ENCODE measurements at regions not wholly inside any gene's neighbourhood (a gene's known extent, or its start where the extent isn't known, plus 50 kb on each side); places are given as distances from the start of the nearest gene placed in this dataset.
A peak's percentile ranks its signal among the peaks of the same experiment; 100 is the strongest.

DNA sequence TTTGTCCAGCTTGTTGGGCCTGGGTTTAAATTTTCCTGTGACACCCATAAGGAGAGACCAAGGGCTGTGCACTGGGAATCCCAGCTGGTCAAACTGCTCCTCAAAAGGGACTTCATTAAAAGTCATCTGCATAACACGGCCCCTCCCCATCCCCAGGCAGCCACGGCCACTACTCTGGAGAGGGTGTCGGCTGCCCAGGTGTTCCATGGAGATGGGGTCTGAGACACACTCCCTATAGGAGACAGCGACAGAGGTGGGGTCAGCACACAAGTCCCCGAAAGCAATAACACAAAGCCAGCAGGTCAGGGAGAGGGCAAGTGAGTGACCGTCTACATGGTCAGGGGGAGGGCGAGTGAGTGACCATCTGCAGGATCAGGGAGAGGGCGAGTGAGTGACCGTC, 75.6 kb upstream of the BCL11B start:
- ATAC-seq, result no peak

DNA sequence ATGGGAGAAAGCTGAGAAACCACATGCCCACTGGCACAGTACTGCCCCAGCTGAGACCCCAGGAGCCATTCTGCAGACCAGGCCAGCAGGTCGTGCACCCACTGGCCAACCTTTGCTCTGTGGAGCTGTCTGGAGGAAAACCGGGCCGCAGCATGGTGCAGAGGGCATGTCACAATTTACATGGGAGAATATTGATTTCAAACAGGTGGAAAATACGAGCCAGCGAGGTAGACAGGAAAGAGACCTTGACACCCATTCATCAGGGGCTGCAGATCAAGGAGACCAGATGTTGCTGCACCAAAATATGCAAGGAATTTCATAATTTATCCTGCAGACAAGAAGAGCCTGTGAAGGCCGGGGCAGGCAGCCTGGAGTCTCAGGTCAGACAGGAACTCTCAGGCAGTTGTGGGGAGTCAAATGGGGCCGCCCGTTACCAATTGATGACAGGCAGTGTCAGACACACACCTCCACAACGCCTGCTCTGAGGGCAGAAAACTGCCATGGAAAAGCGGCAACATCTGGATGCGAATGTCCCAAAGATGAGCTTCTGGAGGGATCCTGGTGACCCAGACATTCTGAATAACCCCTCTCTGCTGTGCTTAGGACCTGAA, 74.6 kb upstream of the BCL11B start:
- ATAC-seq, result no peak

DNA sequence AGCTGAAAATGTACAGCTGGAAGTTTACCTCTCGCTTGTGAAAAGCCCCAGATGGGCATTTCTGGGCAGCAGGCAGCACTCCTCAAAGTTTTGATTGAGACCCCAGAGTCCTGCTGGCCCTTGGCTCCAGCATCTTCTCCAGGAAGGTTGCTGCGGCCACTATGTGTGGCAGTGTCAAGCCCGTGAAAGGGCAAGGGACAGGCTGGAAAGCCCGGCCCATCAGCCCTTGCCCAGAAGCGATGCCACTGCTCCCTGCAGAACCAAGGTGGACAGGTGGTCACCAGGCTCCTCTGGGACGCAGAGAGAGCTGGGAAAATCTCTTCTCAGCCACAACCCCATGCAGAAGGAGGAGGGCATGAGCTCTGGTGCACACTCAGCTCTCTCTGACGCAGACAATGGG, 73.5 kb upstream of the BCL11B start:
- ATAC-seq, result no peak

DNA sequence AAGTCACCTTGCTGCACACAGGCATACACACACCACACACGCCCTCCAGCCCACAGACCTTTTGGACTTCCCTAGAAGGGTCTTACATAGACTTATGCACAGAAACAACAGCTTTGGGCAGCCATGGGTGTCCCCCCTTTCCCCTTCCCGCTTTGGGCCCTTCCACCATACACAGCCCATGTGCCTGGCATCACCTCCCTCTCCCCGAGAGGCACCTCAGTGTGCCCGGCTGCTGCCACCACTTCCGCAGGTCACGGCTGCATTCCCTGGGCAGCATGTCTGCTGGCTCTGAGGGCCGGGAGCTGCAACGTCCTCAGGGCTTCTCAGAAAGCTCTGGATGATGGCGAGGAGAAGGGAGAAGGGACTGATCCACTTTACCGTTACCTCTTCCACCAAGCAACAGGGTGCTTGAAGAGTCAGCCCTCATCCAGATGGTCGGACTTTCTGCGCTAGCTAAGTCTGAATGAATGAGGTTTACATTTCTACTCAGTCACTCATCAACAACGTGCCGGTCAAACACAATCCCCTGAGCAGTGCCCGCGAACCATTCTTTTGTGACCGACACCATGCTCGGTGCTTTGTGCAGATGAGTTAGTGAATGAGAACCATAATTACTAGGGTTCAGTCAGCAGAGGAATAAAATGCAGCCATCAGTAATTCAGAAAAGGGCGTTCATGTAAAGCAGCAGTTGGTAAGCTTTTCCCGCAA, 72.2 kb upstream of the BCL11B start:
- no peak for ATAC-seq

DNA sequence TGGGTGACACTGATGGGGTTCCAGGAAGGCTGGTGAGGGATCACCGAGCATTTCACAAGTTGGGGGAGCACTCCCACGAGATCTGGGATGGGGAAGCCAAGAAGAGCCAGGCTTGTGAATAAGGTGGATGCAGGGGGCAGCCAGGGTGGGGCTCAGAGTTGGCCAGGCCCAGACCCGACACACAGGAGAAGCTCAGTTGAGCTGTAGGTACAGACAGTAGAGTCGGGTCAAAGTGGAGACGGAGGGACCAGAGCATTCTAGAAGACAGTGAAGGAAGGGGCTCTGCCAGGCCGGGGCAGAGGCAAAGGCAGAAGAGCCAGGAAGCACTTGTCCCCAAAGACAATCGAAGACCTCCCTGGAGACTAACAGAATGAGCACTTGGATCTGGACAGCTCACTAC, 70.9 kb upstream of the BCL11B start:
- ATAC-seq, result no peak

DNA sequence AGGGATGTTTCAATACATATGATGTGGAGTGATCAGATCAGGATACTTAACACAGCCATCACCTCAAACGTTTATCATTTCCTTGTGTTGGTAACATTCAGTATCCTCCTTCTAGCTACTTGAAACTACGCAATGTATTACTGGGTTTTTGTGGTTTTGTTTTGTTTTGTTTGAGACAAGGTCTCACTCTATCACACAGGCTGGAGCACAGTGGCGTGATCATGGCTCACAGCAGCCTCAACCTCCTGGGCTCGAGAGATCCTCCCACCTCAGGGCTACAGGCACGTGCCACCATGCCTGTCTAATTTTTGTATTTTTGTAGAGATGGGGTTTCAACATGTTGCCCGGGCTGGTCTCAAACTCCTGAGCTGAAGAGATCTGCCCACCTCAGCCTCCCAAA, 70.2 kb upstream of the BCL11B start:
- ATAC-seq, result no peak

DNA sequence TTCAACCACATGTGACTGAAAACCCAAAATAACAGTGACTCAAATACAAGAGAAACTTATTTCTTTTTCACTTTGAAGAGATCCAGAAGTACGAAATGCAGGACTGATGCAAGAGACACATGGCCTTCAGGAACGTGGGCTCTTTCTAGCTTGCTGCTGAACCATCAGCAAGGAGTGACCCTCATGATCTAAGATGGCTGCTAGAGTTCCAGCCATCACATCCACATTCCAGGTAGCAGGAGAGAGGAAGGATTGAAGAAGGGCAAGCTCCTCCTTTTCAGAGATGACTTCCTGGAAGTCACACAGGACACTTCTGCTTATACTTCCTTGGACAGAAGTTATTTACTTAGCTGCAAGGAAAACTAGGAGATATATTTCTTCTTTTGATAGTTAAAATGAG, 67.6 kb upstream of the BCL11B start:
- ATAC-seq, result no peak

DNA sequence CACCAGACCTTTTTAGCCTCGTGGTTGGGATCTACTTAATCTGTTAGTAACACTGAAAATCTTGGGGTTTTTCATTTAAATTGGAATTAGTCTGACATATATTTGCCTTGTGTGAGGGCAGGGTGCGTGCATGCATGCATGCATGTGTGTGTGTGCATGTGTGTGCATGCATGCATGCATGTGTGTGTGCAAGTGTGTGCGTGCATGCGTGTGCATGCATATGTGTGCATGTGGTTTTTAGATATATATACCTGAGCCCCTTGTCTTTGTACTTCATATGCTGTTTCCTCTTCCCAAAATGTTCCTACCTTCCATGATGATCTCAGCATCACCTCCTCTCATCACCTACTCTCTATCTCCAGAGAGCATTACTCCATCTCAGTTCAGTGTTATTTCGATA, 66.3 kb upstream of the BCL11B start:
- ATAC-seq, result no peak

DNA sequence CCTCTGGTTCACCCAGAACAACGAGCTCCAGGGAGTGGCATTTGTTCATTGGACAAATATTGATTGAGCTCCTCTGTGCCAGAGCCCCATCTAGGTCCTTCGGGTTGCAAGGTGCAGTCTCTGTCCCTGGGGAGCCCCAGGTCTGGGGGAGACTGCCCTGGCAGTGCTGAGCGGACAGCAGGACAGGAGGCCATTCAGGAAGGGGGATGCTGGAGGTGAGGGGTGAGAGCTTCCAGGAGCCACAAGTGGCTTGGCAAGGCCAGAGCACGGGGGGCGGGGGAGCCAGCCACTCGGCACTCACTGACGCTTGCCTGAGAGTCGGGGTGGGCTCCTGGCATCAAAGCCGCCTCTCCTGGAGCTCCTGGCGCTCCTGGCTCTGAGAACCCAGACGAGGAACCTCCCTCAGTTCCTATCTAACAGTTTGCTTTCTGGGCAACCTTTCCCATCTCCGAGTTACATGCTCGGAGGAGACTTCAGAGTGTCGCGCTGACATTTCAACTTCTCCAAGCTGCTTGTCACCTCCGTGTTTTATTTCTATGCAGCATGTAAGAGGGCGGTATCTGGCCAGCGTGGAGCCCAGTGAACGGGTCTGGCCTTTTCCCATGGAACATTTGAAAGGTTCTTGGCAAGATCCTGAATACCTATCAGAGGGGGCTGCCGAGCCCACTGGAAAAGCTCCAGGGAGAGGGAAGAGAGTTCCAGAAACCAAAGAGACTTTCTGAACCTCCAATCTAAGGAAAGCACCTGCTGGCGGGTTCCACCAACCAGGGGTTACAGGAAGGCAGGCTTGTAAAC, 62.0 kb upstream of the BCL11B start:
- ATAC-seq, result no peak

DNA sequence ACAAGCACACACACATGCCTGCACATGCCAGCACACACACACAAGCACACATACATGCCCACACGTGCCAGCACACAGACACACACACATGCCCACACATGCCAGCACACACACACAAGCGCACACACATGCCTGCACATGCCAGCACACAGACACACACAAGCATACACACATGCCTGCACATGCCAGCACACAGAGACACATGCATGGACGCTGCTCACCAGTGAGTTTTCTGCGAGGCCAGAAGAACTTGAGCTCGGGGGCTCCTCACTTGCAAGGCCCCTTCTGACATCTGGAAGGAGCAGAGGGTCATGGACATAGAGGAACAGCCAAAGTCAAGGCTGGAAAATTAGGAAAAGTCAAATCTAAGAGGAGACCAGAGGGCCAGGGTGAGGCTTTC, 61.2 kb upstream of the BCL11B start:
- ATAC-seq, result no peak

DNA sequence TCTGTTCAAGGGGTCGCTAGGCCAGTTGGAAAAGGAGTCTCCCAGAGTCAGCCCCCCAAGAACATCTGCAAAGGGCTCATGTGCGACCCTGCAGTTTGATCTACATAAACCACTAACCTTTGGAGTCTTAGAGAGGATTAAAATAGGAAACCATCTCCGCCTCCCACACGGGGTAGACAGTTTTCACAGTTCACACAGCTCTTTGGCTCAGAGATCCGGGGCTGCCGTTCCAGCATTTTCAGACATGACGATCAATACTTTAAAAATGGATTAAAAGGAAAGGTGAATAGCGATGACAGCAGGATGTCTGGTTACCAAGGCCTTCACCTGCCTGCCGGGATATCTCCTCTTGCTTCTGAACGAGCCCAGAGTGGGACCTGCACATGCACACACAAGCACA, 59.8 kb upstream of the BCL11B start:
- no peak for ATAC-seq

DNA sequence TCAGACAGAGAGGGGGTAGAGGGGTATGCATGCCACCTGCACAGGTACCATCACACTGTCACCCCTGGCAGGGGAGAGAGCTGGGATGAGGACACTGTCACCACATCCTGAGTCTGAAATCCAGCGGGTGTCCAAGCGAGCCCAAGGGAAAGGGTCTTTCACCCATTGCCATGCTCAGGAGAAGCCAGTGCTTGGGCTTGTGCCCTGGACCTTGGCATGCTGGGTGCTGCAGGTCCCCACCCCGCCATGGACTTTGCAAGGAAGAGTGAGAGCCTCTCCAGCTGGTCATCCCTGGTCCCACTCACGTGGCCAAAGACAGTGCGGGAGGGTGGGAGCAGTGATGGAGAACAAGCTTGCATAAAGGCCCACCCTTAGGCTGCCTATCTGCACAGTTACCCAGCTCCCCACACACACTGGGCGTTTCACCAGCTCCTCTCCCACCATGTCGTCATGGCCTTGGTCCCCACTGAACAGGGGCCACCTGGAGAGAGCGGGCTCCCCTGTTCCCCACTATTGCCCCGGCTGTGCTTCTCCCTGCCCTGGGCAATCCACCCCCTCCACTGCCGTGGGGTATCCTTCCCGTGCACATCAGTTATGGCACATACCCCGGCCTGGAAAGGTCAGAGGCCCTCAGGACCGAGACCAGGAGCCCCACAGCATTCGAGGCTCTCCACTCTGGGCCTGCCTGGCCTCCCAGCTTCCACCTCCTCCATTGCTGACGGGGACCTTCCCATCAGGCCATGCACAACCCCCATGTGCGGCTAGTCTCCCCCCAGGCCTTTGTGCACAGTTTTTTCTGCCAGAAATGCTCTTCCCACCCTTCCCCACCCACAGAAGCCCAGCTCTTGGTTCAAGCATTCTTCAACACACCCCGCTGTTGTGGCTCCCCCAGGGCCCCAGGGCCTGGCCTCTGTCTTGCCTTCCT, 58.6 kb upstream of the BCL11B start:
- peak; percentile 20 for ATAC-seq

DNA sequence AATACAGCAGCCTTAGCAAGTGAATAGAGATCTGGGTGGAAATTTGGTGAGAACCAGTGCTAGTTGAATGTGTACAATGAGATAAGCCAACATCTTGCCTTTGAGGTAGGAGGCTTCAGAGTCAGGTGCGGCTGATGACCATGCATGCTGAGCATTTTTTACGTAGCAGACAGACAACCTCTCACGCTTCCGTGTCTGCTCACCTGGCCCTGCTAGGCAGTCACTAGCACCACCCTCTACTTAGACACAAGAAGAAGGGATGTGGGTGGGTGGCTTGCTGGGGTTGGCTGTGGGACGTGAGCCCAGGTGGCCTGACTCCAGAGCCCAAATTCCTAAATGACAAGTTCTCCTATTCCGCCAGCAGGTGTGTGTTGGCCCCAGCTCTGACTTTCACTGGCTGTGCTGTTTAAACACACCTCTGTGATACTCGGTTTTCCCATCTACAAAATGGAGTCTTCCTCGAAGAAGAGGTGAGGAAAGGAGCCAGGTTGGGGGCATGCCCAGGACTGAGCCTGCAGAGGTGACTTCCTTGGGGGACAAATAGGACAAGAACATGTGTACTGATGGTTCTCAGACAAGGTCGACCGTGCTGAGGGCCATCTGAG, 57.8 kb upstream of the BCL11B start:
- peak; percentile 39 for ATAC-seq

DNA sequence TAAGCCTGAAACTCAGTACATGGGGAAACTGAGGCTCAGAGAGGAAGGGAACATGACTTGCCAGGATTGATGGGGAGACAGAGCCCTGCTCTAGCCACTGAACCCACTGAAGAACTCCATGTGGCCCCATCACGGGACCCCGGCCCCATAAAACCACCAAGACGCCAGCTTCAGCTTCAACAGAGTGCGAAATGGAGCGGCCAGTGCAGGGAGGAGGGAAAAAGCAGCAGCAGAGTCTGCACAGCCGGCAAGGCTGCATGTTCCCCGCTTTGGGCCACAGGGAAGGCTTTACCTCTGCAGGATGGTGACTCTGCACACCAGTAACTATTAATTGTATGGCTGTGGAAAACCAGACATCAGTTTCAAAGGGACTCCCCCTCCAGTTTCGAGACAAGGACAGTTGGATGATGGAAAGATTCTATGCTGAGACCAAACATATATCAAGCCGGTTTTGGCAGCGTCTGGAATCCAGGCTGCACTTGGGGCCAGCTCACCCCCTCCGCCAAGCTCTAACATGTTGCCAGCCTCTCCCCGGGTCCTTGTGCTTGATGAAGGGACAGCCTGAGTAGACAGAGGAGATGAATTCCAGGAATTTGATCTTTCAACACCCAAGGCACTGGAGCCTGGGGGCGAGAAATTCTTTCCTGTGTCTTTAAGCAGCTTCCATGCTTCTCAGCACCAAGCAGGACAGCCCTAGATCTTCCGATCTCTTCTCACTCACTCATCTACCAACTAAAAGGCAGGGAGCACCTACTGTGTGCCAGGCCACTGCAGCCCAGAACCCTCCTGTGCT, 55.7 kb upstream of the BCL11B start:
- ATAC-seq, result no peak

DNA sequence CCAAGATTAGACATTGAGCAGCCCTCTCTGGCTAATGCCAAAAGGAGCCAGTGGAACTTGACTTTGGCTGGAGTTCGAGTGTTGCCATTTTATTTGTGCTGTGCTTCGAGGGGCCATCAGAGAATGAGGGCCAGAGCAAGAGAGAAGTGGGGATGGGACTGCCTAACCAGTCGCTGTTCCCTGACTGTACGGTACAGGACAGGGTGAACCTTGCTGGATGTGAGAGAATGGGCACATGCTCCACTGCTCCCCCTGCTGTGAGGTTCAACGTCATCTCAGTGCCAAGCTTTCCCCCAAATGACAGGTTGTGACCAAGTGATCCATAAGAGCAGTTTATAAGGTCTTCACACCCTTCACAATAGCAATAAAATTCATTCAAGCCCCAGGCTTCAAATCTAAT, 55.1 kb upstream of the BCL11B start:
- ATAC-seq, result no peak

DNA sequence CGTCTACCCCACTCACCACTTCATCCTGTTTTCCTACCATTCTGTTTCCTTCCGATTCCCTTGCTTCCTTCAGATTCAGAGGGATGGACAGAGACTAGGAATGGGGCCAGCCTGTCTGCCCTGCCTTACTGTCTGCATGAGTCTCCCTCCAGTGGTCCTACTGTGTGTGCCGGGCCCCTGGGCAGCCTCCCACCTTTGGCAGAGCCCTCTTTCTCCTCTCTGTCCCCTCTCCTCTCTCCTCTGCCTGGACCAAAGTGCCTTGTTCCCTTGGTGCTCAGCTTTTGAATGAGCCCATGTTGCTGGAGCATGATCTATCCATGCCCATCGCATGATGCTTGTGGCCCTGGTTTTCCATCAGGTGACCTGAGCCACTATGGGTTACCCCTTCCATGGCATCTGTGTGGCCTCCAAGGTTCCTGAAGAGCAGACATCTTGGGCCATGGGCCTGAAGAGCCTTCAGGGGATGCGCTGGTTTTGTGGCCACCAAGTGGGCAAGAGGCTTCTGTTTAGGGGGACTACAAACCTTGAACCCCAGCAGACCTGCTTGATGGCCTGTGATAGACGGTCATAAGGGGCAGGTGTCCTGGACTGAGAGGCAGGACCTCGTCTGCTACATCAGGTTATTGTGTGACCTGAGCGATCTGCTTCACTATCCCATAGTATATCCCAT, 54.2 kb upstream of the BCL11B start:
- ATAC-seq, result no peak

DNA sequence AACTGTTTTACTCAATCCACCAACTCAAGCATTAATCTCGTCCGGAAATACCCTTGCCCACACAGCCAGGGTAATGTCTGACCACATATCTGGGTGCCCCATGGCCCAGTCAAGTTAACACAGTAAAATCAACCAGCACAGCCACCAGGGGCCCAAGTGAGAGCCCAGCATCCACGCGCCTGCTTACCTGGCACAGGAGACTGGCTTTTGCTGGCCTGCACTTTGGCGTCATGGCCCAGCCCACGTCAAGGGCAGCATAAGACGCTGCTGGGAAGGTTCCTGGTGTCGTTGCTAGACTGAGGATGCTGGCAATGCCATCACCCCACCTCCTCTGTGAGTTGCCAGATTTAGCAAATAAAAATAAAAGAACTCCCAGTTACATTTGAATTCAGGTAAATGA, 53.6 kb upstream of the BCL11B start:
- no peak for ATAC-seq

DNA sequence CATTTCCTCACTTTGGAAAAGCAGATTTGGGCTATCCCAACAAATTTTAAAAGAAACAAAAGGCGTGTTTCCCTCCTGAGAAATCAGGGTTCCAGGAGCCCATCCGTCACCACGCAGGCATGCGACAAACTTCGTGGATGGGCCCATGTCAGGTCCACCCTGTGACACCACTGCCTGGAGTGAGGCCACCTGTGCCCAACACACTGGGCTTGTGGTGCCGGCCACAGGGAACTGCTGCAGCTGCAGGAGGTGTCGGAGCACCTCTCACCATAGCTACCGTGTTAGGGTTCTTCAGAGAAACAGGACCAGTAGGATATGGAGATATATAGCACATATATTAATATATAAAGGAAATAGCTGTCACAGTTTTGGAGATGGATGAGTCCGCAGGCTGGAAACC, 53.0 kb upstream of the BCL11B start:
- ATAC-seq, result no peak

DNA sequence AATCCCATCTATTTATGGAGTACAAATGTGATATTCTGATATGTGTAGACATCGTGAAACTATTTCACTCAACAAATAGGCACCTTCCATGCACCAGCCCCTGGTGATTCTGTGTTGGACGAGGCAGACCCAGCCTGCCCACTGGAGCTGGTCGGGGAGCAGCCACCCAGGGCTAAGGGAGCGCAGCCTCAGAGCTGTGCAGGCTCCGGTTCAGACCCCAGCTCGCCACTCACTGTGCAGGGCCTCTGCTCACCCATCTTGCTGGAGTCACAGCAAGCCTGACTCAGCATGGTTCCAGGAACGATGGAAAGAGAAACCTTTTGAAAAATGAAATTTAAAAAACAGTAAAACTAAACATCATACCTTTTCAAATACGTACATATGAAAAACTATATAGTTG, 52.3 kb upstream of the BCL11B start:
- no peak for ATAC-seq

DNA sequence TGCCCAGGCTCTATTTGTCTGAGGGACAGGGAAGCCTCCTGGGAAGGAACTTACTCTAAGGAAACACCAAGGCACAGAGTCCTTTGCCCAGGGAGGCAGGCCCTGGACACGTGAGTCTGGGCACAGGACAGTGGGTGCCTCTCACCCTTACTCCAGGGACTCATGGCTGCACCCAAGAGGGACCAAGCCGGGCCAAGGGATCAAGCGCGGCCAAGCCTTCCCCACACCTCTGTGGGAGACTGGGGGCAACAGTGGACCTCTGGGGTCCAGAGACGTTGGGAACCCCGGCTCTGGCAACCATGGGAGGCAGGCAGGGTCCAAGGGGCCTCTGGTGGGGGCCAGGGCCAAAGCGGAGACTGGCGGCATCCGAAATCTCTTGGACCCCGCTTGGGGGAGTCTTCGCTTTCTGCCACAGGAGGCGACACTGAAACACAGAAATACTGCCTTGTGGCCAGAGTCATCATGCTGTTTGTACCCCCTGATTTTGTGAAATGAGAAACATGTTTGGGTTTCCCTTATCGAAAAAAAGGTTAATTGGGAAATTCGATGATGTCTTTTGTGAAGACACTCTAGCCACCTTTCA, 51.7 kb upstream of the BCL11B start:
- ATAC-seq, result no peak
